ENCODE measurements at regions not wholly inside any gene's neighbourhood (a gene's known extent, or its start where the extent isn't known, plus 50 kb on each side); places are given as distances from the start of the nearest gene placed in this dataset.

DNA sequence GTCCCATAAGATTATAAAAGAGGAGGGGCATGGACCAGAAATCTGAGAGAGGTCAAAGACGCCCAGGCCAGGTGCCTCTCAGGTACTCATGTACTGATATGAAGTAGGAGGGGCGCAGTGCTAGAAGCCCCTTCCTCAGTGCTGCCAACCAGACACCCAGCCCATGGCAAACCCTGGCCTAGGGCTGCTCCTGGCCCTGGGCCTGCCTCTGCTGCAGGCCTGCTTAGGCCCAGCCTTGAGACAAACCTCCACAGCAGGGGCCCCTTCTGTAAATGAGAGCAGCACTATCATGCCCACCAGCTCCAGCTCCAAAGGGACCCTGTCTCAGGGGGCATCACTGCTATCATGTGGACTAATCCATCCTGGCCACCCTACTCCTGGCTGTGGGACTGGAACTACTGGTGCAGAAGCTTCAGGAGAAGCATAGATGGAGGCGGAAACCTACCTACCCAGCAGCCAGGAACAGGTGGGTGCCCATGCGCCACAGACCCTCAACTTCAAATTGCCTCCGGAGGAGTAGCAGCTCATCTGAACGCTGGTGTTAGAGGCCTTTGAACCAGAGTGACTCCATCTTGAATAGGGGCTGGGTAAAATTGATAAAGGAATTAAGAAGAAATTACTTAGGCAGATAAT lies 72.4 kb upstream of the LGSN start:
- in situ Hi-C loops (cut with MboI; ENCODE audit: low pct_ligation_motif_present in 1 of 4, low pct_unique_long_range_greater_than_20kb in 1 of 4, low sequenced_read_pairs in 3 of 4), result no loop called here
- no peak for TF ChIP-seq POLR2AphosphoS5 (IDR thresholded peaks at IDR 0.05)
- Histone ChIP-seq H3K27me3 (no peaks in the 10 kb centered on the region), H3K27ac (peak overlapping the region in 3 of 4 donors; percentile 31 to 59 (median 38)), H3K4me1 (peaks cover 0 to 27% (median 14%) of the 10 kb centered on the region in 4 donors), H3K36me3 (no peaks in the 10 kb centered on the region), H3K4me3 (no peak overlapping the region), H3K9me3 (no peaks in the 10 kb centered on the region)
- WGBS, 2 donors (ENCODE audit: low coverage in 1 of 2), result 96% methylated on average over 6 of the region's 6 CpGs; no CpG with 5 or more reads in 1 of the 2 donors
- intact Hi-C loops (cut with DNase I; ENCODE audit: low total_unique reads), result no loop called here
- DNase-seq, result no peak

DNA sequence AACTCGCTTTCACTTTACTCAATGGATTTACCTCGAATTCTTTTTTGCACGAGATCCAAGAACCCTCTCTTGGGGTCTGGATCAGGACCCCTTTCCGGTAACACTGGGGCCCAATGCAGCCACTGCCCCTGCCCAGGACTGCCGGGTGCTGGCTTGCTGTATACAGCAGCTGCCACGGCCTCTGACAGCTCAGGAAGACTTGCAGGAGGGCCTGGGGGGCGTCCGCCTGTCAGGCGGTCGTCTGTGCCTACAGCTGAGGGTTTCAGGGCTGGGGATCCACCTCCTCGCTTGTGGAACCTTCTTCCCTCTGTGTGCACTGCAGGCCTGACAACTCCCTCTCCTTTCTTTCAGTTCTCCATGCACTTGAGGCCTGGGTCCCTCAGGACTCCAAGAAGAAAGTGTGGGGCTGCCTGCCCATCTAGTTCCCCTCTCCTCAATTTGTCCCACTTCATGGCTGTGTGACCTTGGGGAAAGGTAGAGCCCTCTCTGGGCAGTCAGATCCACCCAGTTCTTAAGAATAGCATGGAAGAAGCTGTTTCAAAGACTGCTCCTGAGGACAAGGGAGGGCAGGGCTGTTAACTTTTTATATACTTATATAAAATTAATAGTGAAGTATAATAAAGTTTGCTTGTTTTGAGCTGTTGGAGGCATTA lies 75.0 kb upstream of the LGSN start:
- 87% methylated on average over 11 of the region's 11 CpGs; no CpG with 5 or more reads in 1 of the 2 donors for WGBS, 2 donors (ENCODE audit: low coverage in 1 of 2)
- DNase-seq, result no peak
- Histone ChIP-seq H3K27me3 (no peaks in the 10 kb centered on the region), H3K9me3 (no peaks in the 10 kb centered on the region), H3K4me1 (peaks cover 0 to 39% (median 14%) of the 10 kb centered on the region in 4 donors), H3K27ac (peak overlapping the region; percentile 34 to 63 (median 60)), H3K4me3 (no peak overlapping the region), H3K36me3 (no peaks in the 10 kb centered on the region)
- TF ChIP-seq, protein P1, sequence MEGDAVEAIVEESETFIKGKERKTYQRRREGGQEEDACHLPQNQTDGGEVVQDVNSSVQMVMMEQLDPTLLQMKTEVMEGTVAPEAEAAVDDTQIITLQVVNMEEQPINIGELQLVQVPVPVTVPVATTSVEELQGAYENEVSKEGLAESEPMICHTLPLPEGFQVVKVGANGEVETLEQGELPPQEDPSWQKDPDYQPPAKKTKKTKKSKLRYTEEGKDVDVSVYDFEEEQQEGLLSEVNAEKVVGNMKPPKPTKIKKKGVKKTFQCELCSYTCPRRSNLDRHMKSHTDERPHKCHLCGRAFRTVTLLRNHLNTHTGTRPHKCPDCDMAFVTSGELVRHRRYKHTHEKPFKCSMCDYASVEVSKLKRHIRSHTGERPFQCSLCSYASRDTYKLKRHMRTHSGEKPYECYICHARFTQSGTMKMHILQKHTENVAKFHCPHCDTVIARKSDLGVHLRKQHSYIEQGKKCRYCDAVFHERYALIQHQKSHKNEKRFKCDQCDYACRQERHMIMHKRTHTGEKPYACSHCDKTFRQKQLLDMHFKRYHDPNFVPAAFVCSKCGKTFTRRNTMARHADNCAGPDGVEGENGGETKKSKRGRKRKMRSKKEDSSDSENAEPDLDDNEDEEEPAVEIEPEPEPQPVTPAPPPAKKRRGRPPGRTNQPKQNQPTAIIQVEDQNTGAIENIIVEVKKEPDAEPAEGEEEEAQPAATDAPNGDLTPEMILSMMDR (IDR thresholded peaks at IDR 0.05), result no peak
- TF ChIP-seq POLR2A (IDR thresholded peaks at IDR 0.05) (no peak), POLR2AphosphoS5 (IDR thresholded peaks at IDR 0.05) (no peak), EP300 (IDR thresholded peaks at IDR 0.05; ENCODE audit: low read depth) (no peak)
- intact Hi-C loops (cut with DNase I; ENCODE audit: low total_unique reads), result no loop called here
- in situ Hi-C loops (cut with MboI; ENCODE audit: low pct_ligation_motif_present in 1 of 4, low pct_unique_long_range_greater_than_20kb in 1 of 4, low sequenced_read_pairs in 3 of 4), result no loop called here

DNA sequence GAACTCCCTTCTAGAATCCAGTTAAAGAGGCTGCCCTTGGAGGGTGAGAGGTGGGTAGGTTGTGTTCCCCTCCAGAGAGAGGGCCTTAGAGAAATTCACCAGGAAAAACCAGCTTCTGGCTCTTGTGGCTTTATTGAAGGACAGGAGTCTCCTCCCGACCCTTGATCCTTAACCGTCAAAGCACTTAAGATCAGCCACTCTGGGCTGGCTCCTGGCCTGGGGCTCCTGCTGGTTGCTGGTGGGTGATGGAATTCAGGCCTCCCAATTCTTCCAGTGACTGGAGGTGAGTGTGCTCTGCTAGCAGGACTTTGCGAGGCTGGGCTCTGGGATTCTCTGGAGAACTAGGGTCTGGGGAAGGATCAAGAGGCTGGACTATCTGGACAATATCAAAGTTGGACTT lies 75.6 kb upstream of the LGSN start:
- 47 to 80% methylated on average over 1 to 3 of the region's 3 CpGs for WGBS, 2 donors (ENCODE audit: low coverage in 1 of 2)
- no peak for TF ChIP-seq POLR2A (IDR thresholded peaks at IDR 0.05)
- TF ChIP-seq, protein P1 (IDR thresholded peaks at IDR 0.05), result no peak
- no peak for TF ChIP-seq EP300 (IDR thresholded peaks at IDR 0.05; ENCODE audit: low read depth)
- no peak for TF ChIP-seq POLR2AphosphoS5 (IDR thresholded peaks at IDR 0.05)
- Histone ChIP-seq H3K27me3 (no peaks in the 10 kb centered on the region), H3K36me3 (no peaks in the 10 kb centered on the region), H3K4me3 (no peak overlapping the region), H3K4me1 (peaks cover 0 to 39% (median 14%) of the 10 kb centered on the region in 4 donors), H3K9me3 (no peaks in the 10 kb centered on the region), H3K27ac (peak overlapping the region; percentile 34 to 63 (median 60))
- DNase-seq, result peak; percentile 30
- in situ Hi-C loops (cut with MboI; ENCODE audit: low pct_ligation_motif_present in 1 of 4, low pct_unique_long_range_greater_than_20kb in 1 of 4, low sequenced_read_pairs in 3 of 4) (no loop called here), intact Hi-C loops (cut with DNase I; ENCODE audit: low total_unique reads) (no loop called here)

DNA sequence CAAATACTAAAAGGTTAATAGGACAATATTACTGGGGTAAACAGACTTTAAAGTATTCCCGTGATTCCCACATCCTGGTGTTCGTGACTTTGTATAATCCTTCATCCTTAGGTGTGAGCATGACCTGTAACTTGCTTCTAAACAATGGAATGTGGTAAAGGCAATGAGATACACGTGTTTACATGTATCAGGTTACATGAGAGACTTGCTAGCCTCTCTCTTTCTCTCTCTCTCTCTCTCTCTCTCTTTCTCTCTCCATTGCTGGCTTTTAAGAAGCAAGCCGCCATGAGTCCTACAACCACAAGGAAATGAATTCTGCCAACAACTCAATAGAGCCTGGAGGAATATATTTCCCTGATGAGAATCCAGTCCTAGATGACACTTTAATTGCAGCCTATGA lies 83.9 kb upstream of the LGSN start:
- no peak for DNase-seq
- H3K27ac ChIP-seq, result no peak overlapping the region
- H3K9me3 ChIP-seq, result no peaks in the 10 kb centered on the region
- no peaks in the 10 kb centered on the region for H3K4me1 ChIP-seq
- H3K27me3 ChIP-seq, result no peaks in the 10 kb centered on the region
- intact Hi-C loops (cut with DNase I; ENCODE audit: low total_unique reads), result no loop called here
- no peak overlapping the region for H3K4me3 ChIP-seq
- H3K36me3 ChIP-seq, result no peaks in the 10 kb centered on the region
- in situ Hi-C loops (cut with MboI; ENCODE audit: low pct_ligation_motif_present in 1 of 4, low pct_unique_long_range_greater_than_20kb in 1 of 4, low sequenced_read_pairs in 3 of 4), result no loop called here
- TF ChIP-seq POLR2AphosphoS5 (IDR thresholded peaks at IDR 0.05) (no peak), POLR2A (IDR thresholded peaks at IDR 0.05) (no peak), EP300 (IDR thresholded peaks at IDR 0.05; ENCODE audit: low read depth) (no peak)
- TF ChIP-seq, protein P1 (IDR thresholded peaks at IDR 0.05), result no peak
- WGBS, 2 donors (ENCODE audit: low coverage in 1 of 2), result 71 to 77% methylated on average over 4 of the region's 4 CpGs
